Chondrocyte (in vitro differentiated cells): ENCODE measurements at regions not wholly inside any gene's neighbourhood (a gene's known extent, or its start where the extent isn't known, plus 50 kb on each side); places are given as distances from the start of the nearest gene placed in this dataset.
"Not testable (repeated sequence)": the region's sequence is repeated elsewhere in the genome, so short reads cannot be mapped to it uniquely, and the experiment has no call there.

Source experiments
- DNase-seq: peaks from one replicate; pipeline ENCODE4 v3.0.0; 2021; ENCODE audit warnings: mixed read lengths, low spot score
- H3K27ac Mint-ChIP-seq: one replicate; pipeline ENCODE4 v1.8.0; 2021; ENCODE audit warnings: mild to moderate bottlenecking, moderate library complexity, mixed read lengths; ENCODE audit not compliant: unreplicated experiment
- H3K27me3 Mint-ChIP-seq: 2 replicates; pipeline ENCODE4 v1.8.0; 2021; ENCODE audit warnings: low read depth, mixed read lengths
- H3K36me3 Mint-ChIP-seq: 2 replicates; pipeline ENCODE4 v1.8.0; 2021; ENCODE audit warnings: low read depth, mixed read lengths
- H3K4me1 Mint-ChIP-seq: 2 replicates; pipeline ENCODE4 v1.8.0; 2021; ENCODE audit warnings: low read depth, mild to moderate bottlenecking, mixed read lengths
- H3K4me3 Mint-ChIP-seq: one replicate; pipeline ENCODE4 v1.8.0; 2021; ENCODE audit warnings: mild to moderate bottlenecking, moderate library complexity, mixed read lengths; ENCODE audit not compliant: unreplicated experiment
- H3K9me3 Mint-ChIP-seq: 2 replicates; pipeline ENCODE4 v1.8.0; 2021; ENCODE audit warnings: low read depth, mixed read lengths
- TF ChIP-seq, protein P1 (sequence below): fragments of 200-600 bp; sonication (generic); IDR thresholded peaks from 2 replicates; pipeline ENCODE4 v1.5.0; 2021; ENCODE audit warnings: antibody characterized with exemption, mild to moderate bottlenecking, moderate library complexity

DNA sequence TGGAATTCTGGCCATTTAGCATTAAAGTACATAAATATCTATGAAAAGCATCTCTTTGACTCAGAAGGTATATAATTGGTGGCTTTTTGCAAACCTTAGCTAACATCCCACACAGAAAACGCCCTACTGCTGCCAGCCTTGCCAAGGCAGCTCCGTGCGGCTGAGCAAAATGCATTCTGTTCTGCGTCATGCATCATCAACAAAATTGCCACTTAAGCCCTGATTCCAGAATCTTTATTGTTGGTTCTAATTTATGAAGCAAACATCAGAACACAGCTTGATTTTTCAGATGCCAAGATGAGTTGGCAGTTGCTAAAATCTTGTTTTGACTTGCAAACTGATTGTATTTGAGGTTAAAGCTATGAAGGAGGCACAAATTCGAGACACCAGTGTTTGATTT lies 314.9 kb upstream of the DEPDC1 start:
- H3K36me3 Mint-ChIP-seq, result no peaks in the 10 kb centered on the region
- TF ChIP-seq, protein P1, sequence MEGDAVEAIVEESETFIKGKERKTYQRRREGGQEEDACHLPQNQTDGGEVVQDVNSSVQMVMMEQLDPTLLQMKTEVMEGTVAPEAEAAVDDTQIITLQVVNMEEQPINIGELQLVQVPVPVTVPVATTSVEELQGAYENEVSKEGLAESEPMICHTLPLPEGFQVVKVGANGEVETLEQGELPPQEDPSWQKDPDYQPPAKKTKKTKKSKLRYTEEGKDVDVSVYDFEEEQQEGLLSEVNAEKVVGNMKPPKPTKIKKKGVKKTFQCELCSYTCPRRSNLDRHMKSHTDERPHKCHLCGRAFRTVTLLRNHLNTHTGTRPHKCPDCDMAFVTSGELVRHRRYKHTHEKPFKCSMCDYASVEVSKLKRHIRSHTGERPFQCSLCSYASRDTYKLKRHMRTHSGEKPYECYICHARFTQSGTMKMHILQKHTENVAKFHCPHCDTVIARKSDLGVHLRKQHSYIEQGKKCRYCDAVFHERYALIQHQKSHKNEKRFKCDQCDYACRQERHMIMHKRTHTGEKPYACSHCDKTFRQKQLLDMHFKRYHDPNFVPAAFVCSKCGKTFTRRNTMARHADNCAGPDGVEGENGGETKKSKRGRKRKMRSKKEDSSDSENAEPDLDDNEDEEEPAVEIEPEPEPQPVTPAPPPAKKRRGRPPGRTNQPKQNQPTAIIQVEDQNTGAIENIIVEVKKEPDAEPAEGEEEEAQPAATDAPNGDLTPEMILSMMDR, result no peak
- H3K27me3 Mint-ChIP-seq, result peaks cover 10% of the 10 kb centered on the region
- no peak overlapping the region for H3K4me3 Mint-ChIP-seq
- H3K27ac Mint-ChIP-seq, result no peak overlapping the region
- no peaks in the 10 kb centered on the region for H3K4me1 Mint-ChIP-seq
- no peak for DNase-seq
- no peaks in the 10 kb centered on the region for H3K9me3 Mint-ChIP-seq

DNA sequence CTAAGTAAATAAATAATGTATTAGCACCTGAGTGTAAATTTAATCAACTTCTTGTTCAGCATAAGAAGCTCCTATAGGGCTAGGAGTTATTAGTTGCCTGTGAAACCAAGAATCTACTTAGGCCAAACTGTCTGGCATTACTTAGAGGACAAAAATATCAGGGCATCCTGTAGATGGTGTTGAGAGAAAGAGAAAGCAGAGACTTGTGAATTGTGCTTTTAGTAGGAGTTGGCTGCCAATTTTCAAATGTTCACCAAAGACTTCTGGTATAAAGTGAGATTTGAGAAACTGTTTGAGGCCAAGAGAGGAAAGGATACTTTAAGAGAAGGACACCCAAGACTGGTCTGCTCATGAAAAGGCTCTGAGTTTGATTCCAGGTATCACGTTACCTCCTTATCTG lies 315.5 kb upstream of the DEPDC1 start:
- H3K4me1 Mint-ChIP-seq, result no peaks in the 10 kb centered on the region
- TF ChIP-seq, protein P1, result no peak
- H3K4me3 Mint-ChIP-seq, result no peak overlapping the region
- peaks cover 10% of the 10 kb centered on the region for H3K27me3 Mint-ChIP-seq
- no peaks in the 10 kb centered on the region for H3K36me3 Mint-ChIP-seq
- H3K27ac Mint-ChIP-seq, result no peak overlapping the region
- no peaks in the 10 kb centered on the region for H3K9me3 Mint-ChIP-seq
- DNase-seq, result no peak

DNA sequence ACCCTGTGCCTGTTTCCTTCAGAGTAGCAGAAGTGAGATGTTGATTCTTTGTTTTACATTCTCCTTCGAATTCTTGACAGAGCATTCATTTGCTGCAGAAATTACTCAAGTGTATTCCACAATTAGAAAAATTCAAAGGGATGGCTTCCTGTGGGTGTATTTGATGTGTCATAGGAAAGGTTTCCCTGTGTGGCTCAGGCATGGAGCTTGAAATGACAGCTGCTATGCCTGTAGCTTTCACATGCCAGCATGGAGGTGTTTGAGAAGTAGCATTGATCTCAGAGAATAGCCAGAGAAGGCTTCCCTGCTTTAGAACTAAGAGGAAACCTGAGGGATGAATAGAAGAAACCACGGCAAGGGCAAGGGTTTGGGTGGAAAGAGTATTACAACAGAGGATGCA lies 317.2 kb upstream of the DEPDC1 start:
- Mint-ChIP-seq H3K36me3 (no peaks in the 10 kb centered on the region), H3K4me1 (no peaks in the 10 kb centered on the region), H3K9me3 (no peaks in the 10 kb centered on the region), H3K4me3 (no peak overlapping the region), H3K27me3 (peaks cover 8% of the 10 kb centered on the region), H3K27ac (no peak overlapping the region)
- DNase-seq, result no peak
- TF ChIP-seq, protein P1, result no peak

DNA sequence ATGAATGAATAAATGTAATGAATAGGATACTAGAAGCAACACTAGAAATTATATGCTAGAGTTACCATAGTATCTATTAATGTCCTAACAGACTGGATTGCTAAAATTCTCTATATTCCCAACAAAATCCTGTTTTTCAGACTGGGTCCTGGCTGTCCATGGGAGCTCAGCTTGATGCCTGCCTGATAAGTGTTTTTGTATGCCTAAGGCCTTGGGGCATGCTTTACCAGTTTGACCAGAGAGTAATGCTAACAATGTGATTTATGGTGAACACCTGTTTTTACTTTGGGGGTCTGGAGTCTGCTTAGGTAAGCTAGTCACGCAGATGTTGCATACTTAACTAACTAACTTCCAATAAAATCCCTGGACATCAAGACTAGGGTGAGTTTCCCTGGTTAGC lies 318.8 kb upstream of the DEPDC1 start:
- H3K27ac Mint-ChIP-seq, result no peak overlapping the region
- no peak overlapping the region for H3K4me3 Mint-ChIP-seq
- no peaks in the 10 kb centered on the region for H3K9me3 Mint-ChIP-seq
- peaks cover 8% of the 10 kb centered on the region for H3K27me3 Mint-ChIP-seq
- no peaks in the 10 kb centered on the region for H3K4me1 Mint-ChIP-seq
- H3K36me3 Mint-ChIP-seq, result no peaks in the 10 kb centered on the region
- TF ChIP-seq, protein P1, result no peak
- DNase-seq, result no peak

DNA sequence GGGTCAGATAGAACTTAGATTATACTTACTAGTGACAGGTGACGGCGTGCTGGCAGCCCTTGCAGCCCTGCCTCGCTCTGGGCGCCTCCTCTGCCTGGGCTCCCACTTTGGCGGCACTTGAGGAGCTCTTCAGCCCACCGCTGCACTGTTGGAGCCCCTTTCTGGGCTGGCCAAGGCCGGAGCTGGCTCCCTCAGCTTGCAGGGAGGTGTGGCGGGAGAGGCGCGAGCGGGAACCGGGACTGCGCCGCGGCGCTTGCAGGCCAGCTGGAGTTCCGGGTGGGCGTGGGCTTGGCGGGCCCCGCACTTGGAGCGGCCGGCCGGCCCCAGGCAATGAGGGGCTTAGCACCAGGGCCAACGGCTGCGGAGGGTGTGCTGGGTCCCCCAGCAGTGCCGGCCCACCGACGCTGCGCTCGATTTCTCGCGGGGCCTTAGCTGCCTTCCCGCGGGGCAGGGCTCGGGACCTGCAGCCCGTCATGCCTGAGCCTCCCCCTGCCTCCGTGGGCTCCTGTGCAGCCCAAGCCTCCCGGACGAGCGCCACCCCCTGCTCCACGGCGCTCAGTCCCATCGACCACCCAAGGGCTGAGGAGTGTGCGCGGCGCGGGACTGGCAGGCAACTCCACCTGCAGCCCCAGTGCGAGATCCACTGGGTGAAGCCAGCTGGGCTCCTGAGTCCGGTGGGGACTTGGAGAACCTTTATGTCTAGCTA lies 320.8 kb upstream of the DEPDC1 start:
- not testable (repeated sequence) for H3K4me1 Mint-ChIP-seq, H3K4me3 Mint-ChIP-seq, H3K36me3 Mint-ChIP-seq, H3K27ac Mint-ChIP-seq, H3K9me3 Mint-ChIP-seq, H3K27me3 Mint-ChIP-seq
- peak; percentile 64 for DNase-seq

DNA sequence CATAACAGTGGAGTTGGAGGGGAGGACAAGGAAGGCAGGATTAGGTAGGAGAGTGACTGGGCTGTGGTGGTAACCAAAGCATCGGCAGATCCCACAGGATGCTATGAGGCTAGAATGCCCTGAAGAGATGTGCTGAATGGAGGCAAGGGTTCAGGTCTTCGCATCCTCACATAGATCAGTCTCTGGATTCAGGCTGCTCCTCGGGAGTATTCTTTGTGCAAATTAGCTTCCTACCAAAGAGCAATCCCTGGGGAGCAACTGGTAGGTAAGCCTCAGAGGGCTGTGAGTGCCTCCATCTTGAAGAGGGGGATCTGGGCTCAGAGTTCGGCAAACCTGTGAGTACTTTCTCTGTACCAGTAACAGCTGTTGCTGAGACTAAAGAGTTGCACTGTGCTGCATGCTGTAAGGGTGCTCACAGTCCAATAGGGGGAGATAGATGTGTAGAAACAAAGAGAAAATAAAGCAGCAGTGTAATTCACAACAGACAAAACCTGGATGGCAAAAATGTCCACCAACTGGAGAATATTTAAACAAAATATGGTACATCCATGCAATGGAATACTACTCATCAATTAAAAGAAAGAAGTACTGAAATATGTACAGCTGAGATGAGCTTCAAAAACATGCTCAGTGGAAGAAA lies 322.4 kb upstream of the DEPDC1 start:
- Mint-ChIP-seq H3K4me3 (no peak overlapping the region), H3K27ac (no peak overlapping the region), H3K4me1 (no peaks in the 10 kb centered on the region), H3K27me3 (peaks cover 4% of the 10 kb centered on the region), H3K36me3 (no peaks in the 10 kb centered on the region), H3K9me3 (peaks cover 4% of the 10 kb centered on the region)
- TF ChIP-seq, protein P1, result peak; percentile 67
- DNase-seq, result no peak
